ENCODE measurements at regions not wholly inside any gene's neighbourhood (a gene's known extent, or its start where the extent isn't known, plus 50 kb on each side); places are given as distances from the start of the nearest gene placed in this dataset.

- intact Hi-C loops (cut with micrococcal nuclease): no loop called here
- ATAC-seq (ENCODE audit: low read depth): no peak
- no peak overlapping the region for H3K27ac ChIP-seq (ENCODE audit: low read length in 2 of 2)
- no peaks in the 10 kb centered on the region for H3K36me3 ChIP-seq (replicated peaks in 1 of 2; ENCODE audit: control extremely low read depth in 1 of 2, control insufficient read depth in 1 of 2, extremely low read depth in 1 of 2, insufficient read depth in 2 of 2, low read length in 1 of 2)
- ChIA-PET CTCF (no interaction called here), POLR2A (no interaction called here)
- no peaks in the 10 kb centered on the region for H3K27me3 Mint-ChIP-seq
- H3K4me1 Mint-ChIP-seq: no peaks in the 10 kb centered on the region
- TF ChIP-seq EZH2 (IDR thresholded peaks at IDR 0.05; ENCODE audit: borderline replicate concordance, insufficient read depth, low read depth, low read length, poor library complexity, severe bottlenecking): no peak
- no peak for TF ChIP-seq CTCF (IDR thresholded peaks at IDR 0.05)
- peaks cover 0 to 1% (median 0%) of the 10 kb centered on the region in 3 donors for H3K9me3 ChIP-seq (ENCODE audit: control extremely low read depth in 1 of 3, control insufficient read depth in 2 of 3, insufficient read depth in 1 of 3, low read length in 2 of 3)
- H3K9me3 Mint-ChIP-seq (ENCODE audit: insufficient read depth): no peaks in the 10 kb centered on the region
- no peak overlapping the region for H3K4me3 ChIP-seq (ENCODE audit: control extremely low read depth in 1 of 5, extremely low read depth in 1 of 5, insufficient read depth in 1 of 5, low read depth in 2 of 5, low read length in 4 of 5)
- no peaks in the 10 kb centered on the region for H3K79me2 ChIP-seq (ENCODE audit: control insufficient read depth, insufficient read depth, low read length)
- H3K27me3 ChIP-seq (replicated peaks in 1 of 4; ENCODE audit: control extremely low read depth in 1 of 4, control insufficient read depth in 3 of 4, insufficient read depth in 4 of 4, low read length in 3 of 4): no peaks in the 10 kb centered on the region
- H3K4me2 ChIP-seq (replicated peaks; ENCODE audit: low read depth, low read length, poor library complexity, severe bottlenecking): no peak overlapping the region
- no CpG with 5 or more reads among the region's 2 CpGs for WGBS (ENCODE audit: insufficient coverage)
- no peak overlapping the region for H3K9ac ChIP-seq (ENCODE audit: low read length)
- no peaks in the 10 kb centered on the region for H4K20me1 ChIP-seq (ENCODE audit: control insufficient read depth, insufficient read depth, low read length, poor library complexity, severe bottlenecking)
- no peak for DNase-seq
- H3K4me3 Mint-ChIP-seq: no peak overlapping the region
- H2AFZ ChIP-seq (ENCODE audit: insufficient read depth, low read depth, low read length, poor library complexity, severe bottlenecking): no peak overlapping the region
- no peak overlapping the region for H3K27ac Mint-ChIP-seq
- H3K4me1 ChIP-seq (ENCODE audit: control insufficient read depth in 2 of 2, insufficient read depth in 2 of 2, low read length in 2 of 2): no peaks in the 10 kb centered on the region
Measured at GRCh38 chr4:13088726-13089658, 395.1 kb downstream of the RAB28 start.

- H3K27me3 ChIP-seq (replicated peaks in 1 of 4; ENCODE audit: control extremely low read depth in 1 of 4, control insufficient read depth in 3 of 4, insufficient read depth in 4 of 4, low read length in 3 of 4): no peaks in the 10 kb centered on the region
- no peak overlapping the region for H3K27ac ChIP-seq (ENCODE audit: low read length in 2 of 2)
- ATAC-seq (ENCODE audit: low read depth) (no peak), DNase-seq (no peak)
- no peak overlapping the region for H3K9ac ChIP-seq (ENCODE audit: low read length)
- intact Hi-C loops (cut with micrococcal nuclease): no loop called here
- peaks cover 3% of the 10 kb centered on the region for H3K9me3 Mint-ChIP-seq (ENCODE audit: insufficient read depth)
- no CpG with 5 or more reads among the region's 1 CpG for WGBS (ENCODE audit: insufficient coverage)
- no peak overlapping the region for H3K4me3 Mint-ChIP-seq
- no peak for TF ChIP-seq CTCF (IDR thresholded peaks at IDR 0.05)
- TF ChIP-seq EZH2 (IDR thresholded peaks at IDR 0.05; ENCODE audit: borderline replicate concordance, insufficient read depth, low read depth, low read length, poor library complexity, severe bottlenecking): no peak
- ChIA-PET POLR2A (no interaction called here), CTCF (no interaction called here)
- no peaks in the 10 kb centered on the region for H3K79me2 ChIP-seq (ENCODE audit: control insufficient read depth, insufficient read depth, low read length)
- no peaks in the 10 kb centered on the region for H4K20me1 ChIP-seq (ENCODE audit: control insufficient read depth, insufficient read depth, low read length, poor library complexity, severe bottlenecking)
- peaks cover 1 to 4% (median 2%) of the 10 kb centered on the region in 3 donors for H3K9me3 ChIP-seq (ENCODE audit: control extremely low read depth in 1 of 3, control insufficient read depth in 2 of 3, insufficient read depth in 1 of 3, low read length in 2 of 3)
- no peak overlapping the region for H3K27ac Mint-ChIP-seq
- H3K4me1 Mint-ChIP-seq: no peaks in the 10 kb centered on the region
- no peaks in the 10 kb centered on the region for H3K27me3 Mint-ChIP-seq
- no peaks in the 10 kb centered on the region for H3K36me3 ChIP-seq (replicated peaks in 1 of 2; ENCODE audit: control extremely low read depth in 1 of 2, control insufficient read depth in 1 of 2, extremely low read depth in 1 of 2, insufficient read depth in 2 of 2, low read length in 1 of 2)
- H3K4me1 ChIP-seq (ENCODE audit: control insufficient read depth in 2 of 2, insufficient read depth in 2 of 2, low read length in 2 of 2): no peaks in the 10 kb centered on the region
- no peak overlapping the region for H3K4me2 ChIP-seq (replicated peaks; ENCODE audit: low read depth, low read length, poor library complexity, severe bottlenecking)
- no peak overlapping the region for H2AFZ ChIP-seq (ENCODE audit: insufficient read depth, low read depth, low read length, poor library complexity, severe bottlenecking)
- no peak overlapping the region for H3K4me3 ChIP-seq (ENCODE audit: control extremely low read depth in 1 of 5, extremely low read depth in 1 of 5, insufficient read depth in 1 of 5, low read depth in 2 of 5, low read length in 4 of 5)
Measured at GRCh38 chr4:13087041-13087440, 397.1 kb downstream of the RAB28 start.

All from B cell (primary cell).